Uterus (tissue), 3 donors: ENCODE measurements at regions not wholly inside any gene's neighbourhood (a gene's known extent, or its start where the extent isn't known, plus 50 kb on each side); places are given as distances from the start of the nearest gene placed in this dataset.

ENCODE experiments used
- DNase-seq, 2 donors: peaks; one replicate each; pipeline ENCODE4 v3.0.0-alpha.2; 2019 to 2020
- H3K27ac ChIP-seq, 2 donors: fragments of 200-600 bp; sonication (generic); 1 replicate in 1 of 2; 2 replicates in 1 of 2; pipeline ENCODE4 v1.5.1; 2016 to 2018
- H3K27me3 ChIP-seq, 2 donors: fragments of 200-600 bp; sonication (generic); one replicate each; pipeline ENCODE4 v1.5.1; 2018 to 2019; ENCODE audit warnings: control low read depth in 1 of 2
- H3K36me3 ChIP-seq, 2 donors: fragments of 200-600 bp; sonication (generic); one replicate each; pipeline ENCODE4 v1.5.1; 2019; ENCODE audit warnings: control low read depth in 1 of 2
- H3K4me1 ChIP-seq, 2 donors: fragments of 200-600 bp; sonication (generic); one replicate each; pipeline ENCODE4 v1.5.1; 2018 to 2019; ENCODE audit warnings: control low read depth in 1 of 2
- H3K4me3 ChIP-seq, 2 donors: fragments of 200-600 bp; sonication (generic); 1 replicate in 1 of 2; 2 replicates in 1 of 2; pipeline ENCODE4 v1.5.1; 2018 to 2019; ENCODE audit warnings: mild to moderate bottlenecking in 1 of 2
- H3K9me3 ChIP-seq, 2 donors: fragments of 200-600 bp; sonication (generic); one replicate each; pipeline ENCODE4 v1.5.1; 2019; ENCODE audit warnings: control low read depth in 1 of 2
- CTCF ChIP-seq, 4 experiments: fragments of 200-600 bp in 2 of 4; fragments of 450-650 bp in 2 of 4; sonication (generic) in 2 of 4; IDR thresholded peaks; one replicate each; pipeline ENCODE4 v1.5.1; 2016 to 2019; ENCODE audit warnings: antibody characterized with exemption in 4 of 4, mild to moderate bottlenecking in 2 of 4, moderate library complexity in 1 of 4
- POLR2A ChIP-seq, 2 donors: fragments of 450-650 bp; IDR thresholded peaks; one replicate each; pipeline ENCODE4 v1.6.1; 2016; ENCODE audit warnings: antibody characterized with exemption in 2 of 2, mild to moderate bottlenecking in 1 of 2, moderate library complexity in 1 of 2
- intact Hi-C: fragments of 100-400 bp; cut with DNase I; formaldehyde crosslinking; loops from one replicate; pipeline ENCODE4 v1.15.1; 2023; ENCODE audit warnings: low total_unique reads
- donor health status: DM: yes; HTN: yes; CAD: no.

GRCh38 chr6:139917951-139918630 is 543.6 kb upstream of the CITED2 start:
- TF ChIP-seq CTCF (IDR thresholded peaks at IDR 0.05): no peak
- TF ChIP-seq POLR2A (IDR thresholded peaks at IDR 0.05): no peak
- no peaks in the 10 kb centered on the region for H3K36me3 ChIP-seq
- no peaks in the 10 kb centered on the region for H3K9me3 ChIP-seq
- no peaks in the 10 kb centered on the region for H3K4me1 ChIP-seq
- H3K4me3 ChIP-seq: no peak overlapping the region
- intact Hi-C loops: no loop called here
- DNase-seq: no peak
- no peak overlapping the region for H3K27ac ChIP-seq
- H3K27me3 ChIP-seq: no peaks in the 10 kb centered on the region

DNA sequence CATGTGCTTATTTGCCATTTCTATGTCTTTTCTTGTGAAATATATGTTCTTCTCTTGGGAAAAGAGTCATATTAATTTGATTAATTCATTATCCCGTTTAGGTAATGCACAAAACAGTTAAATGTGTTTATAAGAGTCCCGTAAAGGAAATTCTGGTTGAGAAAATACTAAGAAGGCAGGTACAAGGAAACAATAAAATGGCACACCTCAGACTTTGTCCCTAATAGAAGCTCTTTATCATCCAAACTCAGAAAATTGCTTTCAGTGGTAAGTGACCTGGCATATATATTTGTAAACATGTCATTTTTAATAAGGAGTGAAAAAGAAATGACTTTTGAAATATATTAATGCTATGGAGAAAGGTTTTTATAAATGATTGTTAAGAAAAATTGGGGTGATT is 540.5 kb upstream of the CITED2 start:
- Histone ChIP-seq H3K36me3 (no peaks in the 10 kb centered on the region), H3K4me3 (no peak overlapping the region), H3K9me3 (no peaks in the 10 kb centered on the region), H3K27ac (no peak overlapping the region), H3K4me1 (no peaks in the 10 kb centered on the region), H3K27me3 (no peaks in the 10 kb centered on the region)
- DNase-seq: no peak
- intact Hi-C loops: no loop called here
- no peak for TF ChIP-seq POLR2A (IDR thresholded peaks at IDR 0.05)

GRCh38 chr6:139912735-139913400 is 538.4 kb upstream of the CITED2 start:
- TF ChIP-seq POLR2A (IDR thresholded peaks at IDR 0.05) (no peak), CTCF (IDR thresholded peaks at IDR 0.05) (no peak)
- Histone ChIP-seq H3K27me3 (no peaks in the 10 kb centered on the region), H3K27ac (no peak overlapping the region), H3K36me3 (no peaks in the 10 kb centered on the region), H3K4me1 (no peaks in the 10 kb centered on the region), H3K9me3 (no peaks in the 10 kb centered on the region), H3K4me3 (no peak overlapping the region)
- intact Hi-C loops: no loop called here
- no peak for DNase-seq

- DNase-seq: no peak
- Histone ChIP-seq H3K36me3 (no peaks in the 10 kb centered on the region), H3K9me3 (no peaks in the 10 kb centered on the region), H3K27ac (no peak overlapping the region), H3K4me1 (no peaks in the 10 kb centered on the region), H3K4me3 (no peak overlapping the region), H3K27me3 (no peaks in the 10 kb centered on the region)
- TF ChIP-seq CTCF (IDR thresholded peaks at IDR 0.05) (no peak), POLR2A (IDR thresholded peaks at IDR 0.05) (no peak)
- intact Hi-C loops: no loop called here
Measured at GRCh38 chr6:139909992-139910391, 535.5 kb upstream of the CITED2 start.

- intact Hi-C loops: no loop called here
- Histone ChIP-seq H3K9me3 (no peaks in the 10 kb centered on the region), H3K4me3 (no peak overlapping the region), H3K27ac (peak overlapping the region; percentile 16 to 46), H3K36me3 (no peaks in the 10 kb centered on the region), H3K4me1 (no peaks in the 10 kb centered on the region), H3K27me3 (no peaks in the 10 kb centered on the region)
- no peak for DNase-seq
- TF ChIP-seq CTCF (IDR thresholded peaks at IDR 0.05): no peak
- TF ChIP-seq POLR2A (IDR thresholded peaks at IDR 0.05): no peak
Measured at GRCh38 chr6:139905404-139906052, 531.1 kb upstream of the CITED2 start.
